ENCODE measurements at regions not wholly inside any gene's neighbourhood (a gene's known extent, or its start where the extent isn't known, plus 50 kb on each side); places are given as distances from the start of the nearest gene placed in this dataset.

GRCh38 chr4:96969455-96969854 lies 1129.6 kb downstream of the PDHA2 start:
- no TSS peak for BruUV-seq (replicated peaks)
- Histone ChIP-seq H3K9me3 (replicated peaks; ENCODE audit: control insufficient read depth, insufficient read depth, low read length) (no peaks in the 10 kb centered on the region), H3K36me3 (ENCODE audit: control insufficient read depth in 2 of 2, extremely low read depth in 1 of 2, insufficient read depth in 2 of 2, low read length in 2 of 2) (no peaks in the 10 kb centered on the region), H3K4me1 (ENCODE audit: control insufficient read depth, extremely low read depth, insufficient read depth, low read length) (no peaks in the 10 kb centered on the region), H4K20me1 (replicated peaks; ENCODE audit: control insufficient read depth, extremely low read depth, insufficient read depth, low read length) (no peaks in the 10 kb centered on the region), H3K4me3 (replicated peaks in 1 of 3; ENCODE audit: insufficient read depth in 1 of 3, low read depth in 1 of 3, low read length in 3 of 3) (no peak overlapping the region), H3K9me1 (replicated peaks; ENCODE audit: control insufficient read depth, extremely low read depth, insufficient read depth, low read length) (no peaks in the 10 kb centered on the region), H3K4me2 (ENCODE audit: insufficient read depth, low read length) (no peak overlapping the region), H3K27me3 (ENCODE audit: control insufficient read depth in 2 of 2, insufficient read depth in 2 of 2, low read length in 2 of 2) (no peaks in the 10 kb centered on the region), H3K9ac (replicated peaks; ENCODE audit: extremely low read depth, insufficient read depth, low read length) (no peak overlapping the region), H3K27ac (ENCODE audit: insufficient read depth, low read depth, low read length) (no peak overlapping the region), H3K79me2 (ENCODE audit: control insufficient read depth, insufficient read depth, low read length) (no peaks in the 10 kb centered on the region), H2AFZ (ENCODE audit: low read depth, low read length) (no peak overlapping the region)
- dilution Hi-C loops (cut with MboI; ENCODE audit: extremely low pct_ligation_motif_present, low sequenced_read_pairs) (no loop called here), intact Hi-C loops (cut with micrococcal nuclease) (no loop called here)
- FAIRE-seq (no peak), DNase-seq (ENCODE audit: low read depth, low spot score) (no peak)
- ChIA-PET POLR2A (no interaction called here), CTCF (no interaction called here)
- TF ChIP-seq EZH2 (IDR thresholded peaks at IDR 0.05; ENCODE audit: borderline replicate concordance, low read depth, low read length, severe bottlenecking) (no peak), JUN (IDR thresholded peaks at IDR 0.05; ENCODE audit: borderline replicate concordance, insufficient read depth, insufficient read length, low read depth) (no peak), FOS (IDR thresholded peaks at IDR 0.05; ENCODE audit: borderline replicate concordance, insufficient read depth, low read length) (no peak), POLR2AphosphoS5 (IDR thresholded peaks at IDR 0.05; ENCODE audit: insufficient read depth, low read depth, low read length) (no peak), MAX (IDR thresholded peaks at IDR 0.05; ENCODE audit: insufficient read depth, insufficient read length) (no peak), CTCF (IDR thresholded peaks at IDR 0.05; ENCODE audit: extremely low read depth in 1 of 2, insufficient read depth in 1 of 2, low read depth in 1 of 2, low read length in 2 of 2) (no peak), POLR2A (IDR thresholded peaks at IDR 0.05; ENCODE audit: low read depth, low read length) (no peak), GATA2 (IDR thresholded peaks at IDR 0.05; ENCODE audit: insufficient read depth, insufficient read length, low read depth, low read length) (no peak), MYC (IDR thresholded peaks at IDR 0.05; ENCODE audit: low read depth, low read length) (no peak)
